Ureter (tissue), 1 donor: ENCODE measurements at regions not wholly inside any gene's neighbourhood (a gene's known extent, or its start where the extent isn't known, plus 50 kb on each side); places are given as distances from the start of the nearest gene placed in this dataset.

Experiments used
- DNase-seq: peaks from one replicate; pipeline ENCODE4 v3.0.0-alpha.2; 2020; ENCODE audit warnings: low spot score
- donor health status: DM: yes; HTN: yes; CAD: no.

GRCh38 chr12:32946504-32947131 lies 50.0 kb upstream of the PKP2 start:
- DNase-seq: no peak
